ENCODE measurements at regions not wholly inside any gene's neighbourhood (a gene's known extent, or its start where the extent isn't known, plus 50 kb on each side); places are given as distances from the start of the nearest gene placed in this dataset.

- TF ChIP-seq TAF1 (IDR thresholded peaks at IDR 0.05; ENCODE audit: low read depth, low read length) = no peak
- no peak for TF ChIP-seq POLR2AphosphoS5 (IDR thresholded peaks at IDR 0.05; ENCODE audit: low read depth, low read length)
- no peak for TF ChIP-seq POLR2A (IDR thresholded peaks at IDR 0.05; ENCODE audit: low read depth, low read length)
- TF ChIP-seq PAX5 (IDR thresholded peaks at IDR 0.05; ENCODE audit: insufficient read depth, low read length, severe bottlenecking) = no peak
- no peak for TF ChIP-seq POU2F2 (IDR thresholded peaks at IDR 0.05; ENCODE audit: low read depth, low read length)
- no peak for TF ChIP-seq SPI1 (IDR thresholded peaks at IDR 0.05; ENCODE audit: low read depth, low read length)
These were observed 405.9 kb upstream of the KLF6 start for GRCh38 chr10:4190876-4191275.
